PC-3 (cell line): ENCODE measurements at regions not wholly inside any gene's neighbourhood (a gene's known extent, or its start where the extent isn't known, plus 50 kb on each side); places are given as distances from the start of the nearest gene placed in this dataset.

Experiments used
- ATAC-seq: fragments of 200-7000 bp; cut with Tn5 transposase; 2 replicates; pipeline ENCODE4 v1.9.1; 2020; ENCODE audit warnings: mild to moderate bottlenecking, moderate library complexity
- BruUV-seq: library from RNA; stranded (reverse); fragments of 400-500 nt; replicated peaks from 2 replicates; lab custom pipeline; 2021; lab: Mats Ljungman, UMichigan
- CTCF ChIA-PET: fragments of 300-600 bp; sonication (Branson Sonifier 250); formaldehyde crosslinking; loops from one replicate; lab custom pipeline; 2022; ENCODE audit warnings: antibody characterized with exemption; lab: Charles Lee
- POLR2A ChIA-PET: fragments of 300-600 bp; sonication (Branson Sonifier 250); formaldehyde crosslinking; loops from one replicate; lab custom pipeline; 2022; ENCODE audit warnings: antibody characterized with exemption; ENCODE audit not compliant: unreplicated experiment; lab: Charles Lee
- DNase-seq: peaks from one replicate; pipeline ENCODE4 v3.0.0-alpha.2; 2015
- H2AFZ ChIP-seq: fragments of 300-600 bp; sonication (generic); 2 replicates; pipeline ENCODE4 v1.6.0; 2016; ENCODE audit warnings: antibody characterized with exemption, low read length
- H3F3A ChIP-seq: fragments of 300-600 bp; sonication (generic); one replicate; pipeline ENCODE4 v1.6.0; 2017; ENCODE audit warnings: antibody characterized with exemption, low read length, control low read depth, mild to moderate bottlenecking; ENCODE audit not compliant: unreplicated experiment
- H3K27ac ChIP-seq: fragments of 300-600 bp; sonication (generic); 2 replicates; pipeline ENCODE4 v1.5.1; 2016; ENCODE audit warnings: mild to moderate bottlenecking, low read length
- H3K27me3 ChIP-seq: fragments of 300-600 bp; sonication (generic); 2 replicates; pipeline ENCODE4 v1.6.1; 2016; ENCODE audit warnings: low read length, mixed read lengths
- H3K36me3 ChIP-seq: fragments of 300-600 bp; sonication (generic); 2 replicates; pipeline ENCODE4 v1.6.1; 2016; ENCODE audit warnings: low read depth, mixed run types, low read length, mixed read lengths
- H3K4me1 ChIP-seq: fragments of 300-600 bp; sonication (generic); 2 replicates; pipeline ENCODE4 v1.5.1; 2016; ENCODE audit warnings: low read length; ENCODE audit not compliant: insufficient read depth
- H3K4me2 ChIP-seq: fragments of 300-600 bp; sonication (generic); 2 replicates; pipeline ENCODE4 v1.6.0; 2016; ENCODE audit warnings: low read length
- H3K4me3 ChIP-seq: fragments of 300-600 bp; sonication (generic); 2 replicates; pipeline ENCODE4 v1.5.1; 2016; ENCODE audit warnings: mild to moderate bottlenecking, low read length, mixed read lengths
- H3K79me2 ChIP-seq: fragments of 300-600 bp; sonication (generic); 2 replicates; pipeline ENCODE4 v1.6.1; 2017; ENCODE audit warnings: low read length, mixed read lengths
- H3K9ac ChIP-seq: fragments of 300-600 bp; sonication (generic); 2 replicates; pipeline ENCODE4 v1.6.0; 2016; ENCODE audit warnings: mild to moderate bottlenecking, low read length
- H3K9me2 ChIP-seq: fragments of 300-600 bp; sonication (generic); replicated peaks from 2 replicates; pipeline ENCODE4 v1.6.1; 2016; ENCODE audit warnings: mixed run types, low read length, mixed read lengths
- H3K9me3 ChIP-seq: fragments of 300-600 bp; sonication (generic); 2 replicates; pipeline ENCODE4 v1.6.1; 2016; ENCODE audit warnings: low read length, mixed read lengths
- H4K20me1 ChIP-seq: fragments of 300-600 bp; sonication (generic); 2 replicates; pipeline ENCODE4 v1.6.1; 2016; ENCODE audit warnings: low read length, mixed read lengths
- CTCF ChIP-seq: fragments of 300-600 bp; sonication (generic); conservative IDR thresholded peaks from 2 replicates; pipeline ENCODE4 v1.5.1; 2017; ENCODE audit warnings: antibody characterized with exemption, low read depth, mild to moderate bottlenecking, low read length
- EZH2 ChIP-seq: fragments of 300-600 bp; sonication (generic); IDR thresholded peaks from one replicate; pipeline ENCODE4 v1.6.1; 2017; ENCODE audit warnings: antibody characterized with exemption, mild to moderate bottlenecking, low read length; ENCODE audit not compliant: unreplicated experiment
- EZH2phosphoT487 ChIP-seq: fragments of 300-600 bp; sonication (generic); IDR thresholded peaks from 2 replicates; pipeline ENCODE4 v1.6.1; 2018; ENCODE audit warnings: mild to moderate bottlenecking, antibody characterized with exemption, low read length, borderline replicate concordance
- intact Hi-C: fragments of 100-400 bp; cut with micrococcal nuclease; formaldehyde crosslinking; loops from 2 replicates; pipeline ENCODE4 v1.9.0; 2023

GRCh38 chr5:163569284-163569683 is 63.9 kb downstream of the MAT2B start:
- no peaks in the 10 kb centered on the region for H3K9me2 ChIP-seq
- TF ChIP-seq CTCF (peak; percentile 46; the same call in 1 of the 2 replicates), EZH2phosphoT487 (no peak)

GRCh38 chr5:163571744-163572143 is 66.3 kb downstream of the MAT2B start:
- BruUV-seq = no TSS peak
- DNase-seq = peak; percentile 82

More at GRCh38 chr5:163569284-163569683, 63.9 kb downstream of the MAT2B start:
- DNase-seq (peak; percentile 39), ATAC-seq (no peak)
- BruUV-seq = no TSS peak
- CTCF ChIA-PET = no interaction called here
- Histone ChIP-seq H3K27ac (no peak overlapping the region), H3K79me2 (no peaks in the 10 kb centered on the region), H4K20me1 (no peaks in the 10 kb centered on the region), H2AFZ (no peak overlapping the region), H3K4me3 (no peak overlapping the region), H3K9ac (no peak overlapping the region), H3K9me3 (no peaks in the 10 kb centered on the region), H3K4me2 (no peak overlapping the region), H3K27me3 (peaks cover 46% of the 10 kb centered on the region), H3F3A (no peaks in the 10 kb centered on the region), H3K36me3 (no peaks in the 10 kb centered on the region), H3K4me1 (peaks cover 20% of the 10 kb centered on the region)
- intact Hi-C loops = loop anchor here (2.0 to 5.0 kb wide), 2 partner anchors 126 to 443 kb away; no protein-coding TSS in a partner anchor
- POLR2A ChIA-PET = no interaction called here

More at GRCh38 chr5:163571744-163572143, 66.3 kb downstream of the MAT2B start:
- Histone ChIP-seq H3F3A (no peaks in the 10 kb centered on the region), H3K79me2 (no peaks in the 10 kb centered on the region), H3K4me1 (peaks cover 6% of the 10 kb centered on the region), H3K27me3 (peaks cover 40% of the 10 kb centered on the region), H4K20me1 (no peaks in the 10 kb centered on the region), H3K36me3 (no peaks in the 10 kb centered on the region), H3K4me3 (no peak overlapping the region), H3K27ac (no peak overlapping the region), H3K9me2 (no peaks in the 10 kb centered on the region), H3K9ac (no peak overlapping the region), H2AFZ (no peak overlapping the region), H3K4me2 (no peak overlapping the region), H3K9me3 (no peaks in the 10 kb centered on the region)
- ATAC-seq = peak; percentile 50
- CTCF ChIA-PET = no interaction called here
- intact Hi-C loops = no loop called here
- POLR2A ChIA-PET = no interaction called here
- TF ChIP-seq EZH2 = no peak
- TF ChIP-seq CTCF = no peak
